ENCODE measurements at regions not wholly inside any gene's neighbourhood (a gene's known extent, or its start where the extent isn't known, plus 50 kb on each side); places are given as distances from the start of the nearest gene placed in this dataset.

- H3K27ac ChIP-seq (ENCODE audit: low read length): no peak overlapping the region
These were observed 300.4 kb upstream of the POU1F1 start for GRCh38 chr3:87576752-87577151.

GRCh38 chr3:87575550-87575949, 299.2 kb upstream of the POU1F1 start:
- Histone ChIP-seq H3K9ac (ENCODE audit: low read length) (no peak overlapping the region), H2AFZ (ENCODE audit: low read length) (no peak overlapping the region), H3K27me3 (replicated peaks; ENCODE audit: insufficient read depth, low read length) (no peaks in the 10 kb centered on the region), H3K4me1 (ENCODE audit: low read length) (no peaks in the 10 kb centered on the region), H3K27ac (ENCODE audit: low read length) (no peak overlapping the region), H3K36me3 (replicated peaks; ENCODE audit: insufficient read depth, low read length) (no peaks in the 10 kb centered on the region), H3K4me2 (ENCODE audit: low read depth, low read length) (no peak overlapping the region), H3K4me3 (ENCODE audit: low read length) (no peak overlapping the region), H4K20me1 (ENCODE audit: insufficient read depth, low read length) (no peaks in the 10 kb centered on the region), H3K79me2 (ENCODE audit: low read length) (no peaks in the 10 kb centered on the region), H3K9me3 (replicated peaks; ENCODE audit: insufficient read depth, low read length) (no peaks in the 10 kb centered on the region), H3K9me2 (replicated peaks; ENCODE audit: insufficient read depth, low read length) (no peaks in the 10 kb centered on the region), H3F3A (ENCODE audit: insufficient read depth, low read length) (no peaks in the 10 kb centered on the region)
- TF ChIP-seq EZH2 (optimal IDR thresholded peaks at IDR 0.05; ENCODE audit: low read depth, low read length) (no peak), EZH2phosphoT487 (IDR thresholded peaks at IDR 0.05; ENCODE audit: low read length) (no peak), CTCF (IDR thresholded peaks at IDR 0.05; ENCODE audit: low read length) (no peak)
- DNase-seq: no peak

More at GRCh38 chr3:87576752-87577151, 300.4 kb upstream of the POU1F1 start:
- no peak overlapping the region for H2AFZ ChIP-seq (ENCODE audit: low read length)
- no peaks in the 10 kb centered on the region for H3K27me3 ChIP-seq (replicated peaks; ENCODE audit: insufficient read depth, low read length)
- no peak overlapping the region for H3K9ac ChIP-seq (ENCODE audit: low read length)
- no peaks in the 10 kb centered on the region for H3F3A ChIP-seq (ENCODE audit: insufficient read depth, low read length)
- no peaks in the 10 kb centered on the region for H3K79me2 ChIP-seq (ENCODE audit: low read length)
- no peak overlapping the region for H3K4me3 ChIP-seq (ENCODE audit: low read length)
- H3K36me3 ChIP-seq (replicated peaks; ENCODE audit: insufficient read depth, low read length): no peaks in the 10 kb centered on the region
- no peaks in the 10 kb centered on the region for H3K4me1 ChIP-seq (ENCODE audit: low read length)
- no peaks in the 10 kb centered on the region for H3K9me2 ChIP-seq (replicated peaks; ENCODE audit: insufficient read depth, low read length)
- H3K9me3 ChIP-seq (replicated peaks; ENCODE audit: insufficient read depth, low read length): no peaks in the 10 kb centered on the region
- H3K4me2 ChIP-seq (ENCODE audit: low read depth, low read length): no peak overlapping the region
- no peak for TF ChIP-seq EZH2phosphoT487 (IDR thresholded peaks at IDR 0.05; ENCODE audit: low read length)
- no peak for TF ChIP-seq EZH2 (optimal IDR thresholded peaks at IDR 0.05; ENCODE audit: low read depth, low read length)
- TF ChIP-seq CTCF (IDR thresholded peaks at IDR 0.05; ENCODE audit: low read length): no peak
- H4K20me1 ChIP-seq (ENCODE audit: insufficient read depth, low read length): no peaks in the 10 kb centered on the region
- no peak for DNase-seq

- H3K36me3 ChIP-seq (replicated peaks; ENCODE audit: insufficient read depth, low read length): no peaks in the 10 kb centered on the region
- H3F3A ChIP-seq (ENCODE audit: insufficient read depth, low read length): no peaks in the 10 kb centered on the region
- no peaks in the 10 kb centered on the region for H3K4me1 ChIP-seq (ENCODE audit: low read length)
- no peak overlapping the region for H2AFZ ChIP-seq (ENCODE audit: low read length)
- no peaks in the 10 kb centered on the region for H4K20me1 ChIP-seq (ENCODE audit: insufficient read depth, low read length)
- DNase-seq: no peak
- H3K27me3 ChIP-seq (replicated peaks; ENCODE audit: insufficient read depth, low read length): no peaks in the 10 kb centered on the region
- no peak overlapping the region for H3K27ac ChIP-seq (ENCODE audit: low read length)
- no peak overlapping the region for H3K4me2 ChIP-seq (ENCODE audit: low read depth, low read length)
- no peaks in the 10 kb centered on the region for H3K9me2 ChIP-seq (replicated peaks; ENCODE audit: insufficient read depth, low read length)
- H3K4me3 ChIP-seq (ENCODE audit: low read length): no peak overlapping the region
- no peak for TF ChIP-seq CTCF (IDR thresholded peaks at IDR 0.05; ENCODE audit: low read length)
- no peak for TF ChIP-seq EZH2phosphoT487 (IDR thresholded peaks at IDR 0.05; ENCODE audit: low read length)
- H3K79me2 ChIP-seq (ENCODE audit: low read length): no peaks in the 10 kb centered on the region
- no peak overlapping the region for H3K9ac ChIP-seq (ENCODE audit: low read length)
- H3K9me3 ChIP-seq (replicated peaks; ENCODE audit: insufficient read depth, low read length): no peaks in the 10 kb centered on the region
These were observed 291.9 kb upstream of the POU1F1 start for GRCh38 chr3:87568331-87568730.
